OCI-LY3 (cell line): ENCODE measurements at regions not wholly inside any gene's neighbourhood (a gene's known extent, or its start where the extent isn't known, plus 50 kb on each side); places are given as distances from the start of the nearest gene placed in this dataset.

Experiments
- H2AFZ ChIP-seq: fragments of 200-600, 300-600 bp; shearing (Covaris generic); 2 replicates; pipeline ENCODE4 v1.6.0; 2014; ENCODE audit warnings: antibody characterized with exemption, low read depth, low read length
- H3K27ac ChIP-seq: fragments of 200-600, 300-600 bp; sonication (generic); 2 replicates; pipeline ENCODE4 v1.5.1; 2014; ENCODE audit warnings: mild to moderate bottlenecking, low read length, moderate library complexity, mixed read lengths
- H3K27me3 ChIP-seq: fragments of 200-600, 300-600 bp; sonication (generic); 2 replicates; pipeline ENCODE4 v1.6.1; 2014; ENCODE audit warnings: low read depth, low read length, mixed read lengths
- H3K36me3 ChIP-seq: fragments of 200-600, 300-600 bp; sonication (generic); replicated peaks from 2 replicates; pipeline ENCODE3; 2014; ENCODE audit warnings: low read depth, low read length, mixed read lengths
- H3K4me1 ChIP-seq: fragments of 300-600, 200-600 bp; sonication (generic); 2 replicates; pipeline ENCODE4 v1.6.1; 2014; ENCODE audit warnings: low read length, mixed read lengths
- H3K4me2 ChIP-seq: fragments of 200-600, 300-600 bp; sonication (generic); 2 replicates; pipeline ENCODE4 v1.6.1; 2014; ENCODE audit warnings: low read length, mixed read lengths
- H3K4me3 ChIP-seq: fragments of 300-600, 200-600 bp; sonication (generic); 2 replicates; pipeline ENCODE4 v1.5.1; 2014; ENCODE audit warnings: antibody characterized with exemption, mild to moderate bottlenecking, low read length, moderate library complexity
- H3K79me2 ChIP-seq: fragments of 300-600, 200-600 bp; shearing (Covaris generic); 2 replicates; pipeline ENCODE4 v1.6.1; 2014; ENCODE audit warnings: mild to moderate bottlenecking, low read length, mixed read lengths
- H3K9ac ChIP-seq: fragments of 300-600, 200-600 bp; shearing (Covaris generic); 2 replicates; pipeline ENCODE4 v1.6.0; 2014; ENCODE audit warnings: mild to moderate bottlenecking, low read length, moderate library complexity
- H3K9me3 ChIP-seq: fragments of 200-600, 300-600 bp; shearing (Covaris generic); 2 replicates; pipeline ENCODE4 v1.6.1; 2014; ENCODE audit warnings: low read length, mixed read lengths; ENCODE audit not compliant: insufficient read depth
- H4K20me1 ChIP-seq: fragments of 200-600, 300-600 bp; sonication (generic); 2 replicates; pipeline ENCODE4 v1.6.1; 2016; ENCODE audit warnings: low read length, mixed read lengths; ENCODE audit not compliant: insufficient read depth
- CTCF ChIP-seq: fragments of 200-600, 300-600 bp; sonication (generic); IDR thresholded peaks from 2 replicates; pipeline ENCODE4 v1.5.1; 2014; ENCODE audit warnings: antibody characterized with exemption, low read length, low read depth
- EZH2phosphoT487 ChIP-seq: fragments of 200-600 bp; shearing (Covaris generic); IDR thresholded peaks from 2 replicates; pipeline ENCODE4 v1.6.1; 2018; ENCODE audit warnings: antibody characterized with exemption, mixed run types, low read depth

- Histone ChIP-seq H3K27me3 (no peaks in the 10 kb centered on the region), H3K4me2 (no peak overlapping the region), H2AFZ (no peak overlapping the region), H3K4me1 (no peaks in the 10 kb centered on the region), H3K36me3 (no peaks in the 10 kb centered on the region), H3K9me3 (no peaks in the 10 kb centered on the region), H3K27ac (no peak overlapping the region), H4K20me1 (no peaks in the 10 kb centered on the region), H3K4me3 (no peak overlapping the region), H3K9ac (no peak overlapping the region), H3K79me2 (no peaks in the 10 kb centered on the region)
- TF ChIP-seq CTCF (no peak), EZH2phosphoT487 (no peak)
Measured at GRCh38 chr6:145292066-145292465, 443.3 kb downstream of the EPM2A start.

- Histone ChIP-seq H2AFZ (no peak overlapping the region), H3K4me2 (no peak overlapping the region), H4K20me1 (no peaks in the 10 kb centered on the region), H3K9me3 (no peaks in the 10 kb centered on the region), H3K4me1 (no peaks in the 10 kb centered on the region), H3K4me3 (no peak overlapping the region), H3K27me3 (no peaks in the 10 kb centered on the region), H3K36me3 (no peaks in the 10 kb centered on the region), H3K27ac (no peak overlapping the region), H3K79me2 (no peaks in the 10 kb centered on the region), H3K9ac (no peak overlapping the region)
- TF ChIP-seq EZH2phosphoT487: no peak
- TF ChIP-seq CTCF: no peak
Measured at GRCh38 chr6:145294942-145295341, 440.4 kb downstream of the EPM2A start.

- Histone ChIP-seq H2AFZ (no peak overlapping the region), H3K27ac (no peak overlapping the region), H3K36me3 (no peaks in the 10 kb centered on the region), H3K9me3 (no peaks in the 10 kb centered on the region), H3K9ac (no peak overlapping the region), H3K27me3 (no peaks in the 10 kb centered on the region), H3K4me1 (no peaks in the 10 kb centered on the region), H3K4me2 (no peak overlapping the region), H3K79me2 (no peaks in the 10 kb centered on the region), H4K20me1 (no peaks in the 10 kb centered on the region), H3K4me3 (no peak overlapping the region)
- no peak for TF ChIP-seq EZH2phosphoT487
- TF ChIP-seq CTCF: no peak
Measured at GRCh38 chr6:145295746-145296145, 439.6 kb downstream of the EPM2A start.

- no peak overlapping the region for H3K4me2 ChIP-seq
- no peaks in the 10 kb centered on the region for H3K9me3 ChIP-seq
- H3K4me3 ChIP-seq: no peak overlapping the region
- no peak overlapping the region for H3K27ac ChIP-seq
- H2AFZ ChIP-seq: no peak overlapping the region
- no peaks in the 10 kb centered on the region for H3K27me3 ChIP-seq
- H3K9ac ChIP-seq: no peak overlapping the region
- TF ChIP-seq CTCF (no peak), EZH2phosphoT487 (no peak)
- no peaks in the 10 kb centered on the region for H4K20me1 ChIP-seq
- peaks cover 4% of the 10 kb centered on the region for H3K4me1 ChIP-seq
- H3K36me3 ChIP-seq: no peaks in the 10 kb centered on the region
- H3K79me2 ChIP-seq: no peaks in the 10 kb centered on the region
Measured at GRCh38 chr6:145305670-145306069, 429.6 kb downstream of the EPM2A start.
